ENCODE measurements at regions not wholly inside any gene's neighbourhood (a gene's known extent, or its start where the extent isn't known, plus 50 kb on each side); places are given as distances from the start of the nearest gene placed in this dataset.

DNA sequence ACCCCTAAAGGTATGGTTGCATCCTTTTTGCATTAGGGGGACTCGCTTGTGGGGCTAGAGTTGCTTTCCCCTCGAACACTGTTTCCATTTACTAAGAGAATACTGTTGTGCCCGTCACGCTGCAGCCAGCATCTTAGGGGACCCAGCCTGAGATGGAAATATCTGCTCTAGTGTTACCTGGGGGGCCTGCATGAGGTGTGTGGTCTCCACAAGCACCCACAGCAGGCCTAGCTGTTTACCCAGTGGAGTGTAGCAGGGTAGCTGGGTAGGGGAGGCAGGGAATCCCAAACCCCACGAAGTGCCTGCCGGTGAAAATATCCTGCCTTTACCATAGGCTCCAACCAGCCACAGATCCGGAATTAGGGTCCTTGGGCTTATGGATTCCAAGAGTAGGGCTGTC is 303.6 kb downstream of the PTPRU start:
- no peak overlapping the region for H3K27ac ChIP-seq (ENCODE audit: control insufficient read depth, insufficient read depth, low read length)
- no peaks in the 10 kb centered on the region for H3K36me3 ChIP-seq (ENCODE audit: control insufficient read depth in 2 of 2, extremely low read depth in 1 of 2, insufficient read depth in 2 of 2, low read length in 2 of 2)
- dilution Hi-C loops (cut with MboI; ENCODE audit: extremely low pct_ligation_motif_present, low sequenced_read_pairs) = no loop called here
- H3K4me3 ChIP-seq (ENCODE audit: control insufficient read depth in 2 of 3, extremely low read depth in 1 of 3, insufficient read depth in 2 of 3, low read depth in 1 of 3, low read length in 3 of 3) = no peak overlapping the region
- TF ChIP-seq EZH2 (IDR thresholded peaks at IDR 0.05; ENCODE audit: low read length) (no peak), CTCF (optimal IDR thresholded peaks at IDR 0.05 in 1 of 3, IDR thresholded peaks at IDR 0.05 in 1 of 3, conservative IDR thresholded peaks at IDR 0.05 in 1 of 3; ENCODE audit: extremely low read depth in 1 of 3, insufficient read depth in 2 of 3, low read length in 3 of 3) (no peak)
- H3K79me2 ChIP-seq (ENCODE audit: control insufficient read depth, insufficient read depth, low read length) = no peaks in the 10 kb centered on the region
- H2AFZ ChIP-seq (ENCODE audit: control insufficient read depth, low read length) = no peak overlapping the region
- FAIRE-seq (no peak), DNase-seq (ENCODE audit: low read depth, low spot score) (no peak)
- peaks cover 9% of the 10 kb centered on the region for H3K27me3 ChIP-seq (ENCODE audit: control insufficient read depth, extremely low read depth, insufficient read depth, low read length)
- no peak overlapping the region for H3K9ac ChIP-seq (ENCODE audit: control insufficient read depth, extremely low read depth, insufficient read depth, low read length)
- H3K9me3 ChIP-seq (ENCODE audit: control insufficient read depth, low read depth, low read length) = no peaks in the 10 kb centered on the region
- H3K4me1 ChIP-seq (ENCODE audit: control insufficient read depth, extremely low read depth, insufficient read depth, low read length) = no peaks in the 10 kb centered on the region
- no peaks in the 10 kb centered on the region for H4K20me1 ChIP-seq (ENCODE audit: control insufficient read depth, extremely low read depth, insufficient read depth, low read length)
- no peak overlapping the region for H3K4me2 ChIP-seq (ENCODE audit: control insufficient read depth, extremely low read depth, insufficient read depth, low read depth, low read length)
- no peaks in the 10 kb centered on the region for H3K9me1 ChIP-seq (ENCODE audit: control insufficient read depth, extremely low read depth, insufficient read depth, low read length)

GRCh38 chr1:29538586-29538985 is 302.3 kb downstream of the PTPRU start:
- Histone ChIP-seq H3K36me3 (ENCODE audit: control insufficient read depth in 2 of 2, extremely low read depth in 1 of 2, insufficient read depth in 2 of 2, low read length in 2 of 2) (no peaks in the 10 kb centered on the region), H3K4me2 (ENCODE audit: control insufficient read depth, extremely low read depth, insufficient read depth, low read depth, low read length) (no peak overlapping the region), H3K9ac (ENCODE audit: control insufficient read depth, extremely low read depth, insufficient read depth, low read length) (no peak overlapping the region), H3K27ac (ENCODE audit: control insufficient read depth, insufficient read depth, low read length) (no peak overlapping the region), H3K79me2 (ENCODE audit: control insufficient read depth, insufficient read depth, low read length) (no peaks in the 10 kb centered on the region), H3K9me3 (ENCODE audit: control insufficient read depth, low read depth, low read length) (no peaks in the 10 kb centered on the region), H3K9me1 (ENCODE audit: control insufficient read depth, extremely low read depth, insufficient read depth, low read length) (no peaks in the 10 kb centered on the region), H2AFZ (ENCODE audit: control insufficient read depth, low read length) (no peak overlapping the region), H4K20me1 (ENCODE audit: control insufficient read depth, extremely low read depth, insufficient read depth, low read length) (no peaks in the 10 kb centered on the region), H3K27me3 (ENCODE audit: control insufficient read depth, extremely low read depth, insufficient read depth, low read length) (peaks cover 9% of the 10 kb centered on the region), H3K4me3 (ENCODE audit: control insufficient read depth in 2 of 3, extremely low read depth in 1 of 3, insufficient read depth in 2 of 3, low read depth in 1 of 3, low read length in 3 of 3) (no peak overlapping the region), H3K4me1 (ENCODE audit: control insufficient read depth, extremely low read depth, insufficient read depth, low read length) (no peaks in the 10 kb centered on the region)
- TF ChIP-seq EZH2 (IDR thresholded peaks at IDR 0.05; ENCODE audit: low read length) (no peak), CTCF (optimal IDR thresholded peaks at IDR 0.05 in 1 of 3, IDR thresholded peaks at IDR 0.05 in 1 of 3, conservative IDR thresholded peaks at IDR 0.05 in 1 of 3; ENCODE audit: extremely low read depth in 1 of 3, insufficient read depth in 2 of 3, low read length in 3 of 3) (no peak)
- DNase-seq (ENCODE audit: low read depth, low spot score) = no peak
- FAIRE-seq = no peak
- dilution Hi-C loops (cut with MboI; ENCODE audit: extremely low pct_ligation_motif_present, low sequenced_read_pairs) = no loop called here

Data from keratinocyte (primary cell).